DND-41 (cell line): ENCODE measurements at regions not wholly inside any gene's neighbourhood (a gene's known extent, or its start where the extent isn't known, plus 50 kb on each side); places are given as distances from the start of the nearest gene placed in this dataset.
"Not testable (repeated sequence)": the region's sequence is repeated elsewhere in the genome, so short reads cannot be mapped to it uniquely, and the experiment has no call there.

Source experiments
- ATAC-seq: fragments of 200-7000 bp; cut with Tn5 transposase; 3 replicates; pipeline ENCODE4 v1.9.1; 2021; ENCODE audit warnings: low read depth; ENCODE audit not compliant: insufficient read depth
- DNase-seq: peaks from one replicate; pipeline ENCODE4 v3.0.0-alpha.2; 2020
- H2AFZ ChIP-seq: 2 replicates; pipeline ENCODE4 v1.6.0; 2012; ENCODE audit warnings: low read depth, low read length
- H3K27ac ChIP-seq: 2 replicates; pipeline ENCODE4 v1.5.1; 2012; ENCODE audit warnings: low read length, inconsistent platforms
- H3K27me3 ChIP-seq: fragments of 200-600 bp; sonication (generic); 2 replicates; pipeline ENCODE4 v1.6.0; 2012; ENCODE audit warnings: low read length, mild to moderate bottlenecking, inconsistent platforms; ENCODE audit not compliant: insufficient read depth, poor library complexity
- H3K36me3 ChIP-seq: 2 replicates; pipeline ENCODE4 v1.5.1; 2012; ENCODE audit warnings: low read length, inconsistent platforms; ENCODE audit not compliant: insufficient read depth
- H3K4me1 ChIP-seq: 2 replicates; pipeline ENCODE4 v1.5.1; 2012; ENCODE audit warnings: mild to moderate bottlenecking, low read length; ENCODE audit not compliant: insufficient read depth
- H3K4me2 ChIP-seq: 2 replicates; pipeline ENCODE4 v1.6.0; 2012; ENCODE audit warnings: mild to moderate bottlenecking, moderate library complexity, low read length, inconsistent platforms; ENCODE audit not compliant: insufficient read depth
- H3K4me3 ChIP-seq, 2 experiments: fragments of 200-600 bp in 1 of 2; shearing (Covaris generic) in 1 of 2; 2 replicates each; pipeline ENCODE4 v1.5.1; 2012 to 2016; ENCODE audit warnings: inconsistent platforms in 2 of 2, low read length in 2 of 2, mild to moderate bottlenecking in 2 of 2, low read depth in 1 of 2, moderate library complexity in 1 of 2
- H3K79me2 ChIP-seq: 2 replicates; pipeline ENCODE4 v1.6.0; 2012; ENCODE audit warnings: low read length, inconsistent platforms; ENCODE audit not compliant: insufficient read depth
- H3K9ac ChIP-seq: 2 replicates; pipeline ENCODE4 v1.6.0; 2012; ENCODE audit warnings: low read depth, mild to moderate bottlenecking, inconsistent platforms, low read length, moderate library complexity
- H3K9me3 ChIP-seq: 2 replicates; pipeline ENCODE4 v1.5.1; 2012; ENCODE audit warnings: low read length, moderate library complexity, mild to moderate bottlenecking, inconsistent platforms; ENCODE audit not compliant: insufficient read depth, severe bottlenecking
- H4K20me1 ChIP-seq: 2 replicates; pipeline ENCODE4 v1.6.0; 2012; ENCODE audit warnings: low read length; ENCODE audit not compliant: insufficient read depth
- CTCF ChIP-seq: IDR thresholded peaks from 2 replicates; pipeline ENCODE4 v1.5.1; 2012; ENCODE audit warnings: borderline replicate concordance, low read length, moderate library complexity, mild to moderate bottlenecking; ENCODE audit not compliant: poor library complexity, severe bottlenecking; ENCODE audit errors: extremely low read depth
- EZH2 ChIP-seq: IDR thresholded peaks from 3 replicates; pipeline ENCODE4 v1.6.1; 2012; ENCODE audit warnings: borderline replicate concordance, low read depth, mild to moderate bottlenecking, moderate library complexity, low read length, inconsistent platforms; ENCODE audit not compliant: severe bottlenecking

- no peaks in the 10 kb centered on the region for H4K20me1 ChIP-seq
- no peak overlapping the region for H3K9ac ChIP-seq
- no peak for ATAC-seq
- no peak for DNase-seq
- H3K27ac ChIP-seq, result no peak overlapping the region
- H2AFZ ChIP-seq, result no peak overlapping the region
- H3K4me2 ChIP-seq, result no peak overlapping the region
- TF ChIP-seq EZH2, result no peak
- no peak for TF ChIP-seq CTCF
- no peaks in the 10 kb centered on the region for H3K4me1 ChIP-seq
- H3K36me3 ChIP-seq, result no peaks in the 10 kb centered on the region
- H3K4me3 ChIP-seq, result no peak overlapping the region
- no peaks in the 10 kb centered on the region for H3K9me3 ChIP-seq
- H3K79me2 ChIP-seq, result no peaks in the 10 kb centered on the region
- no peaks in the 10 kb centered on the region for H3K27me3 ChIP-seq
These were observed 647.1 kb upstream of the KCNMB2 start for GRCh38 chr3:177889161-177889560.

GRCh38 chr3:177889652-177890358 is 646.4 kb upstream of the KCNMB2 start:
- H3K4me2 ChIP-seq, result no peak overlapping the region
- H3K27me3 ChIP-seq, result no peaks in the 10 kb centered on the region
- no peaks in the 10 kb centered on the region for H3K9me3 ChIP-seq
- DNase-seq, result no peak
- H3K79me2 ChIP-seq, result no peaks in the 10 kb centered on the region
- H3K4me1 ChIP-seq, result no peaks in the 10 kb centered on the region
- TF ChIP-seq EZH2 (no peak), CTCF (no peak)
- H2AFZ ChIP-seq, result no peak overlapping the region
- H3K9ac ChIP-seq, result no peak overlapping the region
- ATAC-seq, result no peak
- no peak overlapping the region for H3K27ac ChIP-seq
- no peaks in the 10 kb centered on the region for H4K20me1 ChIP-seq
- H3K4me3 ChIP-seq, result no peak overlapping the region
- H3K36me3 ChIP-seq, result no peaks in the 10 kb centered on the region

- no peaks in the 10 kb centered on the region for H3K4me1 ChIP-seq
- no peaks in the 10 kb centered on the region for H3K9me3 ChIP-seq
- H3K9ac ChIP-seq, result no peak overlapping the region
- H3K36me3 ChIP-seq, result no peaks in the 10 kb centered on the region
- TF ChIP-seq CTCF, result no peak
- no peak for TF ChIP-seq EZH2
- H3K4me3 ChIP-seq, result no peak overlapping the region
- H3K27ac ChIP-seq, result no peak overlapping the region
- no peaks in the 10 kb centered on the region for H3K27me3 ChIP-seq
- H3K79me2 ChIP-seq, result no peaks in the 10 kb centered on the region
- no peak overlapping the region for H3K4me2 ChIP-seq
- ATAC-seq (no peak), DNase-seq (no peak)
- H2AFZ ChIP-seq, result no peak overlapping the region
- H4K20me1 ChIP-seq, result no peaks in the 10 kb centered on the region
These were observed 645.9 kb upstream of the KCNMB2 start for GRCh38 chr3:177890359-177890683.

GRCh38 chr3:177891569-177891968 is 644.7 kb upstream of the KCNMB2 start:
- H4K20me1 ChIP-seq, ATAC-seq, H2AFZ ChIP-seq, H3K9me3 ChIP-seq, H3K27ac ChIP-seq, H3K79me2 ChIP-seq, H3K4me2 ChIP-seq, H3K27me3 ChIP-seq, H3K9ac ChIP-seq, H3K36me3 ChIP-seq, DNase-seq, H3K4me3 ChIP-seq, H3K4me1 ChIP-seq: not testable (repeated sequence)
